ENCODE measurements at regions not wholly inside any gene's neighbourhood (a gene's known extent, or its start where the extent isn't known, plus 50 kb on each side); places are given as distances from the start of the nearest gene placed in this dataset.
"Not testable (repeated sequence)": the region's sequence is repeated elsewhere in the genome, so short reads cannot be mapped to it uniquely, and the experiment has no call there.

DNA sequence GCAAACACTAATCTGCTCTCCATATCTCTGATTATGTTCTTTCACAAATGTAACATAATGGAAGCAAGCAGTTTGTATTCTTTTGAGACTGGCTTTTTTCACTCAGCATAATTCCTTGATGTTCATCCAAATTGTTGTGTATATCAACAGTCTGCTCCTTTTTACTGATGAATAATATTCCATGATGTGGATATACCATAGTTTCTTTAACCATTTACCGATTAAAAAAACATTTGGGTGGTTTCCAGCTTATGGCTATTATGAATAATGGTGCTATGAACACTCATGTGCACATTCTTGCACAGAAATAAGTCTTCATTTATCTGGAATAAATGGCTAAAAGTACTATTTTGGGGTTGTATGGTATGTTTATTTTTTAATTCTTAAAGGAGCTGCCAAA, 708.9 kb downstream of the RFPL4B start:
- no peak for DNase-seq (ENCODE audit: extremely low read depth, low read depth)

DNA sequence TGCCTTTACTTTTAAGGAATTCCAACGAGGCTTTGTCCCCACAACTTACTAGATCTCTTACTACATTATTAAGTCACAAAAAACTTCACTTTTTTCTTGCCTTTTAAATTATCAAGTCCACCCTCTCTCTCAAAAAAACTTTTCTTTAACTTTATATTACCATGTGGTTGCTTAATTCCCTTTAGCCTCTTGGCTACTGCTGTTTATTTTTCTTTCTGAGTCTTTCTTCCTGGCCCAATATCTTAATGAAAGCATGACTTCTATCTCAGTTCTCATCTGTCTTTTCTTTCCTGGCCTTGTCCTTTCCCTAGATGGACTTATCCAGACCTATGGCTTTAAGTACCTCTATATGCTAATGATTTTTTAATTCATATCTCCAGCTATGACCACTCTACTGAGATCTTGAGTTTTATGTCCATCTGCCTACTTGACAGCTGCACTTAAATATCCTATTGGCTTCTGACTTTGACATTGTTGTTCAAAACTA, 710.5 kb downstream of the RFPL4B start:
- no peak for DNase-seq (ENCODE audit: extremely low read depth, low read depth)

DNA sequence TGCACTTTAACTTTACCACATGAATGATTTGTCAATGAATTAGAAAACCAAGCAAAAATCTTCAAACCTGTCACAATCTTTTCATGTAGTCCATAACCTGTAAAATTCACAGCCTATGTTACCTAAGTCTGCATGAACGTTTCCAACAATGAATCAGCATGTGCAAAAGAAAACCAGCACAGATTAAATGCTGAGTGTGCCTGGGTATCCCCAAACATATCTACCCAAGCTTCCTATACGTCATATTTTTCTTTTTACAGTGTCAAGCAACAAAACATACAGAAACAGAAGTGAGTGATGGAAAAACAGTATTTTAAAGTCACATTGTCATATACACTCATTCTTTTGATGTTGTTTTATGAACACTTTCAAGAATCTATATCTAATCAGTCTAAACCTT, 713.5 kb downstream of the RFPL4B start:
- no peak for DNase-seq (ENCODE audit: extremely low read depth, low read depth)

- DNase-seq (ENCODE audit: extremely low read depth, low read depth) = no peak
These were observed 718.5 kb downstream of the RFPL4B start for GRCh38 chr6:113065611-113066010.

DNA sequence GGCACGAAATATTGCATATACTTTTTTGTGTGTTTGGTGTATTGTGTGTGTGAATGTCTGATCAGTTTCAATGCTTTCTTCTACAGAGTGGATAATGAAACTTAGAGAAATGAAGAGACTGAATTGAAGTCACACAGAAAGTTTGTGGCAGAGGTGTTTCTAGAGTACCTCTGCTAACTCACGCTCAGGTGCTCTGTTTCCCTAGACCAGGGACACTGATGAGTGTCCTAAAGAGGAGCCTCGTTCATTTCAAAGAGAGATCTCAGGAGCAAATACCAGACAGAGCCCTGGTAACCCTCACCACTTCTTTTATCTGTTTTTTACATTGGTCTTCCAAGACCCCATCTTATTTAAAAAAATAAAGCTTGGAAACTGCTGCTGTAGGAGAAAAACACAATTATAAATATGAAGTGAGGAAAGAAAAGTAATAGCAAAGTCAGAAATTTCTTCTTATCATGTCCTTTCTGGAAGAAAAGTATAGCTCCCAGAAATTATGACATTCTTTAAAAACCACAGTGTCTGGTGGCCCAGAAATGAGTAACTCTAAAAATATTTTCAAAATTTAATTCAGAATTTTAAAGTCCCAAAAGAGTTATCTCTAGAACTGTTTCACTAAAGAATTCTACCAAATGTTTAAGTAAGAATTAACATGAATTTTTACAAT, 720.6 kb downstream of the RFPL4B start:
- DNase-seq (ENCODE audit: extremely low read depth, low read depth) = no peak

- DNase-seq (ENCODE audit: extremely low read depth, low read depth) = no peak
These were observed 721.4 kb downstream of the RFPL4B start for GRCh38 chr6:113068570-113068969.

- DNase-seq (ENCODE audit: extremely low read depth, low read depth) = not testable (repeated sequence)
These were observed 723.6 kb downstream of the RFPL4B start for GRCh38 chr6:113070681-113071080.

GRCh38 chr6:113073611-113074191, 726.6 kb downstream of the RFPL4B start:
- no peak for DNase-seq (ENCODE audit: extremely low read depth, low read depth)

DNA sequence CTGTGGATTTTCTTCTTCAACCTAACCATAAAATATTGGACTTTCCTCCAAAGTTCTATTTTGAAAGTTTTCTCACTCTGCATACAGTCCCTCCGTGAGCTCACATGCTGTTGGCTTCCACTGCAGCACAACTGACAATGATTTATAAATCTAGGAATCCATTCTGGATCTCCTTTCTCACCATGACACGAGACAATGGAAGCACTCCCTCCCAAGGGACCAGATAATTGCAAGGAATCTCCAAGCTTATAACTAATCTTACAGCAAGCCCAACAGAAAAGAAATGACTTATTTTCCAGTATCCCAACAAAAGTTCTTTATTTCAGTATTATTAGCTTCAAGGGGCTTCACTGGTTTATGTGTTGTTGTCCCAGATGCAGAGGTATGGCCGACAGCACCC, 729.0 kb downstream of the RFPL4B start:
- DNase-seq (ENCODE audit: extremely low read depth, low read depth) = no peak

DNA sequence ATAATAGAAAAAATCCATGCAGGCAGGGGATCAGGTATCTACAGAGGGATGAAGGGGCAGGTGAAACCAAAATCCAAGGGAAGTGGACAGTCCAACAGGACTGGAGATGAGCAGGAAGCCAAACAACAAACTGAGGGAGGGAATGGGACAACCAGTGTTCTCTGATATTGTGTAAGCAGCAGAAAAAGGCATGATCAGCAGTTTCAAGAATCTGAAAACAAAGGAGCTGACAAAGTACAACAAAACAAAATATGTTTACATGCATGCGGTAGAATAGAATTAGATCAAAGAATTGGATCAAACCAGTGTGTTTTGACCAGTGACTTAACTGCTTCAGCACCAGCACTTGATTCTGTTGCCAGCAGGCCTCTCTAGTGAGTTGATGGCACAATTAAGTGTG, 729.7 kb downstream of the RFPL4B start:
- no peak for DNase-seq (ENCODE audit: extremely low read depth, low read depth)

DNA sequence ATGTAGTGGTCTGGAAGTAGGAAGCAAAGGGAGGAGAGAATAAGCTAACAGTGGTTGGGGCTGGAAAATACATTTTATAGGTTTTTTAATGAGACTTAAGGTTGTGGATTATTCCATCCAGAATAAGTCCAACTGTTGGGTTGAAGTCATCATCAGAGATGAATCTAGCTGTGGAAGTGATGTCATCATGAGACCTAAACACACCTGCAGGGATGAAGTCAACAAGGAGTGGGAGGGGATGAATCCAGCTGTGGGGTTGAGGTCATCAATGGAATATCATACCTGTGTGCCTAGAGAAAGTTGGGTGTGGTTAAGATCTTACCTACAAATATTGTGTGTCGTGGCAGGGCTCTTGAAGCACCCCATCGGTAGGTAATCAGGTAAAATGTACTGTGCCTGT, 730.7 kb downstream of the RFPL4B start:
- DNase-seq (ENCODE audit: extremely low read depth, low read depth) = no peak

GRCh38 chr6:113078791-113079190, 731.7 kb downstream of the RFPL4B start:
- no peak for DNase-seq (ENCODE audit: extremely low read depth, low read depth)

- no peak for DNase-seq (ENCODE audit: extremely low read depth, low read depth)
These were observed 735.6 kb downstream of the RFPL4B start for GRCh38 chr6:113082745-113083144.

GRCh38 chr6:113083947-113084346, 736.8 kb downstream of the RFPL4B start:
- no peak for DNase-seq (ENCODE audit: extremely low read depth, low read depth)

- DNase-seq (ENCODE audit: extremely low read depth, low read depth) = no peak
These were observed 741.9 kb downstream of the RFPL4B start for GRCh38 chr6:113089056-113089455.

DNA sequence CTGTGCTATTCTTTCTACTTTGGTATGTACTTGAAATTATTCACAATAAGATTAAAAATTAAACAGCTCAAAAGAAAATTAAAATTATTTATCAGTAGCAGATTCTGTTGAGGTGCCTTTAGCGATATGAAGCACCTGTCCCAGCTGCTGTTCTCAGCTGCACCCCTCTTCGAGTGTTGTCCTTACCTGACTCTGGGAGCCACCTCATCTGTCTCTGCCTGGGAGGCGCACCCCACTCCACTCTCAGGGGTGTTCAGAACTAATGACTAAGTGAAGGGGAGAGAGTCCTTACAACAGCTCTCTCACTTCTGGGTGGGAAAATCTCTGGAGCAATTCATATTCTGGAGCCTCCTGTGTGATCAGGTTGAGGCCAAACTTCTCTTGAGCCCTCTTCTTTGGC, 745.7 kb downstream of the RFPL4B start:
- no peak for DNase-seq (ENCODE audit: extremely low read depth, low read depth)

- DNase-seq (ENCODE audit: extremely low read depth, low read depth) = no peak
These were observed 747.6 kb downstream of the RFPL4B start for GRCh38 chr6:113094779-113095178.

DNA sequence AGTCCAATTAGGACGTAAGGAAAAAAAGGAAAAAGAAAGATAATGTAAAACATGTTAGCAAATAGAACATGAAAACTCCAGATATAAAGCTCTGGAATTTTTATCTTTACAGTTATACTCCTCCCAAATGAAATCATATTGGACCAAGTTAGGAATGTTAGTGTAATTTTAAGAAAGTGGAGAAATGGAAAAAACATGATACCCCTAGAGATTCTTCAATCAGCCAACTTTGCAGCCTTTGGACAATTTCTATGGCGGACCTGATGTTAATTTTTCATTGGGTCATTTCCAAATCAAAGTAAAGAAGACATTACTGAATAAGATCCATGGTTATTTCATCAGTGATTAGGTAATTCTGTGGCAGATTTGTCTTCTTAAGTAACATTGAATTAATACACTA, 748.7 kb downstream of the RFPL4B start:
- DNase-seq (ENCODE audit: extremely low read depth, low read depth) = no peak

DNA sequence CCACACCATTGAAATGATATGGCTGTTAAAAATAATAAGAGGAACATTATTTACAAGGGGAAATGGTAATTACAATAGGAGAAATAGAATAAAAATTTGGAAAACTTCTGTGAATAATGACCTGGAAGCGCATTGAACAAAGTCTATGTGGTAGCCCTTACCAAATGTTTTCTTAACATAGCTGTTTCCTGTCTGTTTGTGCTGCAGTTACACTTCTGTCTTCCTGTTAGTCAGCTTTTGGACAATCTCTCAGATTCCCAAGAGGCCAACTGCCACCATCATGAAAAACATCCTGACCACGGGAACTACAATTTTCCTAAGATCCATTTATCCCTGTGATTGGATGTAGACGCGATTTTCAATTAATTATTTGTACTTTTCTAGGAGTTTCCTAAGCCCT, 754.4 kb upstream of the MARCKS start:
- DNase-seq (ENCODE audit: extremely low read depth, low read depth) = no peak

- no peak for DNase-seq (ENCODE audit: extremely low read depth, low read depth)
These were observed 753.3 kb upstream of the MARCKS start for GRCh38 chr6:113103634-113104361.

- no peak for DNase-seq (ENCODE audit: extremely low read depth, low read depth)
These were observed 752.6 kb upstream of the MARCKS start for GRCh38 chr6:113104541-113104940.

DNA sequence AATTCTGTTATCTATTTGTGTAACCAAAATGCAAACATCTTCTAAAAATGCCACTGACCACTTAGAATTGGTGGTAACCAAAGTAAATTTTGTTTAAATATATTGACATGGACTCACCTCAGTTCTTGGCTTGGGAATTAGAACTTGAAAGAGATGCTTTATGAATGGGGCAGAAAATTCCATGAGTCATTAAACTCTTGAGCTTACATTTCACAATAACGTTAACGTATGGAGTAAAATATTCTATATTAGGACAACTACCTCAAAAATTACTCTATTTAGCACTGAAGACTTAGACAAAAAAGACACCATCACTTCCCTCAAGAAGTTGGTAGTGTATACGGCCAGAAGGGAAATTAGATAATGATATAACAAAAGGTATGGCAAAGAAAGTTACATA, 752.2 kb upstream of the MARCKS start:
- no peak for DNase-seq (ENCODE audit: extremely low read depth, low read depth)

Measured in NCI-H460 (cell line).